ENCODE measurements at regions not wholly inside any gene's neighbourhood (a gene's known extent, or its start where the extent isn't known, plus 50 kb on each side); places are given as distances from the start of the nearest gene placed in this dataset.

DNA sequence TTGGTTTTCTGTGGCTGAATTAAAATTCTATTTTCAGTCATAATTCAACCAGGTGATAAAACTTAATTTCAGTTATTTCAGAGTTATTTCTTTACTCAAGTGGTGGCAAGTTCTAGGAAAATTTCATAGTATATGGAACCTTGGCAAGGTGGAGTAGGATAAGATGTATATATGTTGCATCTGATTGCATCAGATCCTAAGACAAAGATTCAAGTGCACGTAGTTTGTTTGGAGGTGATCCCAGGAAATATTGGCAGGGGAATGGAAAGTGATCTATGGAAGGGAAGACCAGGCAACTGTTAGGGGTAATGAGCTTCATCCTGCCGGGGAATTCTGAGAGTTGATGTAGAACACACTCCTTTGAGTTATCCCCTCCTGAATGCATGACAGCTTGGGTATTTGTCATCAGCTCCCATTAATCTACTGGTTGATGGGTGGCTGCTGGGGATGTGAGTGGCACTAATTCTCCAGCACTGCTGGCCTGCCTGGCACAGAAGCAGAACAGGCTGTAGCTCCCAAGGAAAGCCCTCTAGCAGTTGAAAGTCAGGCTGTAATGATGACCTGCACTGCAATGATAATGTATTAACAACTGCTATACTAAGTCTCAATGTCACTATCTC is 52.2 kb upstream of the TOM1L1 start:
- no peak overlapping the region for H2BK5ac ChIP-seq (ENCODE audit: low read depth, low read length, poor library complexity, severe bottlenecking)
- no peak overlapping the region for H2BK120ac ChIP-seq (ENCODE audit: low read depth, low read length)
- no peak overlapping the region for H3K4me3 ChIP-seq (ENCODE audit: insufficient read depth in 1 of 2, low read depth in 1 of 2, low read length in 2 of 2)
- no peaks in the 10 kb centered on the region for H3K27me3 ChIP-seq (ENCODE audit: control insufficient read depth in 1 of 2, insufficient read depth in 1 of 2, low read length in 2 of 2)
- H3K4me1 ChIP-seq (ENCODE audit: control insufficient read depth, insufficient read depth, low read depth, low read length), result no peaks in the 10 kb centered on the region
- no peak overlapping the region for H3K4me2 ChIP-seq (ENCODE audit: low read length, poor library complexity, severe bottlenecking)
- no peaks in the 10 kb centered on the region for H3K9me3 ChIP-seq (ENCODE audit: control insufficient read depth, low read length)
- H2BK15ac ChIP-seq (ENCODE audit: low read depth, poor library complexity, severe bottlenecking), result no peak overlapping the region
- no peaks in the 10 kb centered on the region for H3K79me1 ChIP-seq (replicated peaks; ENCODE audit: low read length, poor library complexity, severe bottlenecking)
- H2AFZ ChIP-seq (ENCODE audit: low read depth, low read length), result no peak overlapping the region
- no peak overlapping the region for H3K23ac ChIP-seq (ENCODE audit: low read length in 2 of 2)
- no peak overlapping the region for H3K9ac ChIP-seq (ENCODE audit: low read length)
- 98% methylated on average over 2 of the region's 2 CpGs for WGBS
- H2AK5ac ChIP-seq (ENCODE audit: low read length, severe bottlenecking), result no peak overlapping the region
- no peak overlapping the region for H3K18ac ChIP-seq (ENCODE audit: low read depth in 1 of 2, low read length in 2 of 2)
- H4K8ac ChIP-seq (ENCODE audit: low read length), result no peak overlapping the region
- no peak for DNase-seq
- no peaks in the 10 kb centered on the region for H3K36me3 ChIP-seq (ENCODE audit: control insufficient read depth in 1 of 2, insufficient read depth in 2 of 2, low read depth in 1 of 2, low read length in 2 of 2)
- H3K14ac ChIP-seq (ENCODE audit: low read length in 2 of 2), result no peak overlapping the region
- no peak overlapping the region for H2BK12ac ChIP-seq (ENCODE audit: low read length in 2 of 2)
- no peak overlapping the region for H3K27ac ChIP-seq (ENCODE audit: low read length, poor library complexity, severe bottlenecking)
- no peak overlapping the region for H4K91ac ChIP-seq (ENCODE audit: low read length)
- no peak overlapping the region for H3K4ac ChIP-seq (ENCODE audit: low read depth in 1 of 2, low read length in 2 of 2)

GRCh38 chr17:54849660-54850059 is 51.0 kb upstream of the TOM1L1 start:
- no peak overlapping the region for H3K27ac ChIP-seq (ENCODE audit: low read length, poor library complexity, severe bottlenecking)
- H2BK5ac ChIP-seq (ENCODE audit: low read depth, low read length, poor library complexity, severe bottlenecking), result no peak overlapping the region
- H2BK15ac ChIP-seq (ENCODE audit: low read depth, poor library complexity, severe bottlenecking), result no peak overlapping the region
- no peak overlapping the region for H2AFZ ChIP-seq (ENCODE audit: low read depth, low read length)
- no peak overlapping the region for H2BK120ac ChIP-seq (ENCODE audit: low read depth, low read length)
- no peak overlapping the region for H3K4ac ChIP-seq (ENCODE audit: low read depth in 1 of 2, low read length in 2 of 2)
- no peak overlapping the region for H2BK12ac ChIP-seq (ENCODE audit: low read length in 2 of 2)
- no peak overlapping the region for H3K4me2 ChIP-seq (ENCODE audit: low read length, poor library complexity, severe bottlenecking)
- H3K9me3 ChIP-seq (ENCODE audit: control insufficient read depth, low read length), result no peaks in the 10 kb centered on the region
- H3K18ac ChIP-seq (ENCODE audit: low read depth in 1 of 2, low read length in 2 of 2), result no peak overlapping the region
- no peaks in the 10 kb centered on the region for H3K36me3 ChIP-seq (ENCODE audit: control insufficient read depth in 1 of 2, insufficient read depth in 2 of 2, low read depth in 1 of 2, low read length in 2 of 2)
- H3K4me1 ChIP-seq (ENCODE audit: control insufficient read depth, insufficient read depth, low read depth, low read length), result no peaks in the 10 kb centered on the region
- no peak overlapping the region for H4K8ac ChIP-seq (ENCODE audit: low read length)
- H3K27me3 ChIP-seq (ENCODE audit: control insufficient read depth in 1 of 2, insufficient read depth in 1 of 2, low read length in 2 of 2), result no peaks in the 10 kb centered on the region
- DNase-seq, result no peak
- no peak overlapping the region for H4K91ac ChIP-seq (ENCODE audit: low read length)
- H2AK5ac ChIP-seq (ENCODE audit: low read length, severe bottlenecking), result no peak overlapping the region
- H3K9ac ChIP-seq (ENCODE audit: low read length), result no peak overlapping the region
- no peak overlapping the region for H3K14ac ChIP-seq (ENCODE audit: low read length in 2 of 2)
- no peak overlapping the region for H3K4me3 ChIP-seq (ENCODE audit: insufficient read depth in 1 of 2, low read depth in 1 of 2, low read length in 2 of 2)
- WGBS, result 85% methylated on average over 6 of the region's 6 CpGs
- H3K23ac ChIP-seq (ENCODE audit: low read length in 2 of 2), result no peak overlapping the region
- no peaks in the 10 kb centered on the region for H3K79me1 ChIP-seq (replicated peaks; ENCODE audit: low read length, poor library complexity, severe bottlenecking)
